IPS-NIHi11 (cell line): ENCODE measurements at regions not wholly inside any gene's neighbourhood (a gene's known extent, or its start where the extent isn't known, plus 50 kb on each side); places are given as distances from the start of the nearest gene placed in this dataset.
"Not testable (repeated sequence)": the region's sequence is repeated elsewhere in the genome, so short reads cannot be mapped to it uniquely, and the experiment has no call there.

Experiments
- DNase-seq: peaks from one replicate; pipeline ENCODE4 v3.0.0; 2012; ENCODE audit warnings: mixed read lengths, low spot score

DNA sequence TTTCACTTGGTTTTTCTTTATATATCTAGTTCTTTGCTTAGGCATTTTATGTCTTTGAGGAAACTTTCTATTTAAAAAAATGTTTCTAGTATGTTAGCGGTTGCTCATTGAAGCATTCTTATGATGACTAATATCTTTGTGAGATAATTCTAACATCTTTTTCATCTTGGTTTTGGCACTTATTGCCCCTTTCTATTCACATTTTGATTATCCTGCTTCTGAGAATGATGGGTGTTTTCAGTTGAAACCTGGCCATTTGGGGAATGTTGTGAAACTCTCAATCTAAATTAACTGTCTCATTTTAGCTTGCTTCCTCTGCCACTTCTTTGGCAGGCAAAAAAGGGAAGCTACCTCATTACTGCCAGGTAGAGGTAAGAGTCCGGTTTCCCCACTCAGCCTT is 683.1 kb downstream of the DOK5 start:
- no peak for DNase-seq

DNA sequence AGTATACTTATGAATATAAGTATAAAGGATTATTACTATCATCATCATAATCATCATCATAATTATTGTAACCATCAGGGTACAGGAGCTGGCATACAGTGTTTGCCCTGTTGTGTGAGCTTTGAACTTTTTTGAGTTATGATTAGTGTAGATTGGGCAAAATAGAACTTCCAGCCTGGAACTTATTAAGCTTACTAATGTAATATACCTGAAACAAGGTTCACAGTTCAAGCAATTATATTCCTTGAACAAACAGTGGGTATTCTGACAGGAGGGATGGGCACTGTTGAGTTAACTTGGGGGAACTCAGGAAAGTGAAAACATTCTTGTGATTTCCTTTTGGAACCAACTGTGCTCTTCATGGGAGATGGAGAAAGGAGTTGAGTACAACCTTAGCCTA is 680.0 kb downstream of the DOK5 start:
- DNase-seq: no peak

DNA sequence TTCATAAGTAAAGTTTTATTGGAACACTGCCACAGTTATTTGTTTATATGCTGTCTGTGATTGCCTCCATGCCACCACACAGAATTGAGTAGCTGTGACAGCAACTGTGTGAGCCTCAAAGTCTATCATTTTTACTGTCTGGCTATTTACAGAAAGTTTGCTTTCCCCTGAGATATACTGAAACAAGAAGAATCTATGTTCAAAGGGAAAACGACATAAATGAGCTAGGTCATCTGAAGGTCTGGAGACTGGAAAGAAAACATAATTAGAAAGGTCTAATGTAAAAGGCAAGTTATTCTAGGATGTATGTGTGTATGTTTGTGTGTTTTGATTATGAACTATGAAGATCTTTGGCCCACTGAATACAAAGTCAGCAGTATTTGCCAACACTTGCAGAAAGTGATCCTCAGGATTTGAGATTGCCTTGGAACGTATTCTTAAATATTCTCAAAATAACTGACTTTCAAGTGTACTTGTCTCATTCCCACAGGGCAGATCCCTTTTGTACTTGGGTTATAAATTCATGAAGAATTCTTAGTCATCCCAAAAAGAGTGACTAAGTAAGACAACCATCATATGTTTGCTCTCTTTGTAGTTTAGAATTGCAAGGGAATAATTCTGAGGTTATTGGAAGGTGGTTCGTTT is 677.7 kb downstream of the DOK5 start:
- no peak for DNase-seq

DNA sequence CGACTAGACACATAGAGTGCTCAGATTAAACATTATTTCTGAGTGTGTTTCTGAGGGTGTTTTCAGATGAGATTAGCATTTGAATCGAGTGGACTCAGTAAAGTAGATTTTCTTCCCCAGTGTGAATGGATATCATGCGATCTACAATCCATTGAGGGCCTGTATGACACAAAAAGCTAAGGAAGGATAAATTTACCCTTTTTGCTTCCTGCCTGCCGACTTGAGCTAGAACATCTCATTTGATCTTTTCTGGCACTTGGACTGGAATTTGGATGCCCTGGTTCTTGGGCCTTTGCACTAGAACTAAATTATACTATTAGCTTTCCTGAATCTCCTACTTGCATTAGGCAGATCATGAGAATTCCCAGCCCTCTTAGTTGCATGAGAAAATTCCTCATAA is 675.8 kb downstream of the DOK5 start:
- DNase-seq: no peak

DNA sequence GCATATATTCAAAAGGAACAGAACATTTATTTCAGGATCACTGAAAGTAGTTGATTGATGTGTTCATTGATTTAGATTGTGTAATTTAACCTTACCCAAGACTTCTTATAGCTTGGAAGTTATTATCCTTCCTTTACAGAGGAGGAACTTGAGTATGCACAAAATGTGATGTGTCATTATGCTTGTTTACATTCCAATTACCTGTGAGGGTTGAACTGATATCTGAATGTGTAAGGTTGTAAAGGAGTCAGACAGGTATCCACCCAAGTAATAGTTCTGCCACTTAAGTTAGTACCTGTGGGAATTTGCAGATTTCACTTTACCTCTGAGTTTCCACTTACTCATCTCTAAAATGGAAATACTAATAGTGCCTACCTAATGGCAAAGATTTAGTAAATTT is 668.2 kb downstream of the DOK5 start:
- DNase-seq: no peak

DNA sequence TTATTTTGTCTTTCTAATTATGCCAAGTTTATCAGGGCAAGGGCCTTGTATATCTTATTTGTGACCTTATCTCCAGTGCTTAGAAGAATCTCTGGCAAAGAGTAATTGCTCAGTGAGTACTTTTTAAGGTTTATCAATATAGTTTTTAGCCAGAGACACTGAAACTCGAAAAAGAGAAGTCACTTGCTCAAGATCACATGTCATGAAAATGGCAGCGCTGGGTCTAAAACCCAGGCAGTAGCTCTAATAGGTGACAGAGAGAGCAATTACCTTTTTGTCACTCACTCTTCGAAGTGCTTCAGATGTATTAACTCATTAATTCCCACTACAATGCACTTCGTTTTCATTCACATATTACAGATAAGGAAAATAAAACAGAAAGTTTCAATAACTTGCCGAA is 667.5 kb downstream of the DOK5 start:
- no peak for DNase-seq

DNA sequence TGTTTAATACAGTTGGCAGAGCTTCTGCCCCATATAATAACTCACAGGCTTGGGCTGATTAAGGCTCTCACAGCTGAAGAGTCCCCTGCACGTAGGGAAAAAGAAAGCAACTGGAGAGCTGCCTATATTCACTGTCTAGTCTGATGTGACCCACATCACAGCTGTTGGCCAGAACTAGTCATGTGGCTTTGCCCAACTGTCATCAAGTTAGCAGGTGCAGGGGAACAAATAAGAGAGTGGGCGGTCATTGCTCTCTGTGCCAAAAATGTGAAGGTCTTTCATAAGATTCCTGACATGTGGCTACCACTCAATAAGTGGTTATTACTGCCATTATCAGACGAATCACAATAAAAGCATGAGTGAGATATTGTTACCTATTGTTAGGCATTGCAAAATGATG is 665.2 kb downstream of the DOK5 start:
- no peak for DNase-seq

DNA sequence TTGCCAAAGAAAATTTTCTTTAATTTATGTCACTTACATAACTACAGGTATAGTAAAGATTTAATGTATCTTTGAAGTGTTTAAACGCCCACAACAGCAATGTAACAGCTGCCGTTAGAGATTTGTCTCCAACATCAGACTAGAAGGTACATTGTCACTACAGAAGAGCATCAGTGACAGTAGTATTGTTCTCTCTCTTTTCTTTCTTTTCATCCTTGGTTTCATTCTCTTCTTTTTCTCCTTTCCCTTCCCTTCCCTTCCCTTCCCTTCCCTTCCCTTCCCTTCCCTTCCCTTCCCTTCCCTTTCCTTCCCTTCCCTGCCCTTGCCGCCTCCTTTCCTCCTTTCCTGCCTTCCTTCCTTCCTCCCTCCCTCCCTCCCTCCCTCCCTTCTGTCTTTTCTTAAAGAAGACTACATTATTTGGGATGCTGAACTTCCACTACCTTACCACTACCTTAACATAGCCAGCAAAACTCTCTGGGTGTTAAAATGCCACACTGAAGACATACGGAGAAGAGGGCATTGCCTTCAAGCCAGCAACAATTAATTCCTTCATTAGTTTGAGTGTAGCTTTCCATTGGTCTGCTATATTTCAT is 663.9 kb downstream of the DOK5 start:
- DNase-seq: no peak

DNA sequence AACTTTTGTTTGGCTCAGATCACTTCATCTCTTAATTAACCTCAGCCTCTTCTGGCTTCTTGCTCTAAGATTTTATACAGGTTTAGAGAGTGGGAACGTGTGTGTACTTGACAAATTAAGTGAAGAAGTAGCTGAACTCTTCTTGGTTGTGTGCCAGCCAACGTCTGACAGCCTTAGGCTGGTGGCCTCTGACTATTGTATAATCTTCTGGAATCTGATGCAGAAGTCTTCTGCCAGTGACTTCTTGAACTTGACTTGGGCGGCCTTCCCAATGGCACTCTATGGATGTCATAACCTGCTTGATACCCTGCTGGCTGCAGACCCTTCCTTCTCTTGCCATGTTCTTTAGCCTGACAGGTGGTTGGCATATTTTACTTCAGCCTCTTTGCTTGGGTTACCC is 660.5 kb downstream of the DOK5 start:
- no peak for DNase-seq

DNA sequence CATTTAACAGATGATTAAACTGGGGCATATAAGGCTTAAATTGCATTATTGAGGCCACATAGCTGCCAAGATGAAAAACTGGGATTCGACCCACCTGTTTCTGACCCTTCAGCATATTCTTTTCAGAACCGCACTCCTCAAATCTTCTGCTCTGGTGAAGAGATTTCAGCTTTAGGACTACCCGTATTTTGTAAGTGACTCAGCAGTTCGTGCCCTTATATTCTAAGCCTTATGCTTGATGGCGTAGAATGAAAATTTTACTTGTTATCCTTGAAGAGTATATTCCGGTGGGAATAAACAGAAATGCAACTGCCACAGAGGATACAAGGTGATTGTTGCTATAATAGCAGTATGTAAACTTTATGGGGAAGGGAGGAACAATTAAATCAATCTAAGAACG is 657.1 kb downstream of the DOK5 start:
- no peak for DNase-seq

DNA sequence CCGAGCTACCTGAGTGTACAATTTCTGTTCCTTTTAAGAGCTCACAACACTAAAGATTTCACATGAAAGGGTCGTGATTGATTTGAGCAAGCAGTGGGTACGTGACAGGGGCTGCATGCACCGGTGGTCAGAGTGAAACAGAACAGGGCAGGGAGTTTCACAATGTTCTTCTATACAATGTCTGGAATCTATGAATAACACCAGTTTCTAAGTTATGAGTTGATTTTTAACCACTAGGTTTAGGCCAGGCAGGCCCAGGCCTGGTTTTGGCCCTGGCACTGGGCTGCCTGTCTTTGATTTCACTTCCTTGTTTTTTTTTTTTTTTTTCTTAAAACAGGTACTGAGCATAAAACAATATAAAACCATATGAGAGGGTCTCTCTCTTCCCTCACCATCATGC is 642.2 kb downstream of the DOK5 start:
- DNase-seq: not testable (repeated sequence)

DNA sequence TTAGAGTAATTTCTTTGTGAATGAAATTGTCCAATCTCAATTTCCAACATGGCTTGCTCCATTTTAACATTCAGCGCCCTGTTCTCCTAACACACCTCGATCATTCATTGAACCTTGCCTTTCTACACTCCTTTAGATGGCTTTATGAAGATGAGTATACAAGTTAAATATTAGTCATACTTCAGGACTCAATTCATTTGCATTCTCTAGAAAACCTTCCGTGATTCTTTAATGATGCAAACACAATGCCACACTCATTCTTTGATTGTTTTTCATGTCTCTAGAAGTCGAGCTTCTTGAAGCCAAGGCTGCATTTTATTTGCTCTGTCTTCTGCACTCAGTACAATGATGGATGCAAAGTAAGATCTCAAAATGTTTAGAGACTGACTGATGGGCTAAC is 641.2 kb downstream of the DOK5 start:
- no peak for DNase-seq

DNA sequence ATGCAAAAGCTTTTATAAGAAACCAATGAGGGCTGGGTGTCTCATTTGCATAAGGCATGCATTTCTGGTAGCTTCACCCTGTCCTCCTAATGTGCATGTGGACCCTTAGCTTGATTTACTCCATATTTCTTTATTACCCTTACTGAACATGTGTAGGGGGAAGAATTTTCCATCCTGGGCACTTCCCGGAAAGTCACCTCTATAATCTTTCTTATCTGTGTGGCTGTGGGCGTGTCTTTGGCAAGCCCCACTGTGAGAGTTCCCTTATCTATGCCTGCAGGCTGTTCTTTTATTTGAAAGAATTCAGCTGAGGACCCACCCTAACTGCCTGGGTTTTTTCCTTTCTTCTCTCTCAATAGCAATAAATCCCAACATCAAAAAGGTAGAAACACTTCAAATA is 627.8 kb downstream of the DOK5 start:
- DNase-seq: no peak

DNA sequence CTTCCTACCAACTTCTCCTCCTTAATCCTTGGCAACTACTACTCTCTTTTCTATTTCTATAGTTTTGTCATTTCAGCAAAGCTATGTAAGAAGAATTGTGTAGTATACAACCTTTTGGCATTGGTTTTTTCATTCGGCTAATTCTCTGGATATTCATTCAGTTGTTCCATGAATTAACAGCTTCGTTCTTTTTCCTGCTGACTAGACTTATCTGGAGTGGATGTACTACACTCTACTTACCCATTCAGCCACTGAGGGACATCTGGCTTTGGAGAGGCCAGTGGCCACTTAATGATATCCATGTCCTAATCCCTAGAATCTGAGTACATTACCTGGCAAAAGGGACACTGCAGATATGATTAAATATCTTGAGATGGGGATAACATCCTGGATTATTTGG is 623.9 kb downstream of the DOK5 start:
- DNase-seq: no peak

DNA sequence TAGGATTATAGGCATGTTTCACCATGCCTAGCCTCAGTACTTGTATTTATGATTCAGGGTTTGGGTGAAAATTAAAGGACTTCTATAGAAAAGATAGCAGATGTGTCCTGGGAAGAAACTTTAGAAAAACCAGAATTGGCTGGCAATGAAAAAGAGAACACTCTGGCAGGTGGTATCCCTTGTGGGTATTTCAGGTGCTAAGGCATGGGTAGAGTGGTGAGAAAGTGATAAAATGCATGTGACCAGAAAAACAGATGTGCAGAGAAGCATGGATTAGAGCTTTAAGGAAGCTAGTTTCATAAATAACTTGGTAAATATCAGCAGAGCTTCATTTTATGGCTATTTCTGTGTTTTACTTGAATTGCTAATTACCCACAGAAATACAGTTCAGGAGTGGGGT is 622.2 kb downstream of the DOK5 start:
- no peak for DNase-seq

DNA sequence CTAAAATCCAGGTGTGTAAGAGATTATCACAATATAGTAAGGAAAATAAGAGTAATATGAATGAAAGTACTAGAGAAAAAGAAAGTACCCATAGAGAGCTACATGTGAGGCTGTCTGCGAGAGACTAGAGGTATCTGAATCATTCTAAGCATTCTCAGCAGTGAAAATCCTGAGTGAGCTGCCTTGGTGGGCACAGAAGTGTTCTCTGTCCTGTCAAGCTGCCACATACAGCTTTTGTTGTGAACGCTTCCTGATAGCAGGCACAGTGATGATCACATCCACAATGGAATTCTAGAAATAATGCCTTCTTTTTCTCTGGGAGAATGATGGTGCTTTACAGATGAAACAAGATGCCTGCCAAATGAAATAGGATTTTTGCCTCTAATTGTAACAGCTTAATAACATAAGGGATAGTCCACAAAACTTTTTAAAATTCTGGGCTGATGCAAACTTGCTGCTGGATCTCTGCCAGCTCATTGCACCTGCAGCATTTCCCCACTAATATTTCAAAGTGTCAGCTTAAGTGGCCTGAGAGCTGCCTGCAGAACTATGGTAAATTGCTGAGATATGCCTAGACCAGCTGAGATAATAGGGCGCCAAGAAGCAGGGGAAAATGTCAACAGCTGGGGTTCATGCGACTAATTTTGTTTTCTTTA is 620.5 kb downstream of the DOK5 start:
- DNase-seq: no peak

DNA sequence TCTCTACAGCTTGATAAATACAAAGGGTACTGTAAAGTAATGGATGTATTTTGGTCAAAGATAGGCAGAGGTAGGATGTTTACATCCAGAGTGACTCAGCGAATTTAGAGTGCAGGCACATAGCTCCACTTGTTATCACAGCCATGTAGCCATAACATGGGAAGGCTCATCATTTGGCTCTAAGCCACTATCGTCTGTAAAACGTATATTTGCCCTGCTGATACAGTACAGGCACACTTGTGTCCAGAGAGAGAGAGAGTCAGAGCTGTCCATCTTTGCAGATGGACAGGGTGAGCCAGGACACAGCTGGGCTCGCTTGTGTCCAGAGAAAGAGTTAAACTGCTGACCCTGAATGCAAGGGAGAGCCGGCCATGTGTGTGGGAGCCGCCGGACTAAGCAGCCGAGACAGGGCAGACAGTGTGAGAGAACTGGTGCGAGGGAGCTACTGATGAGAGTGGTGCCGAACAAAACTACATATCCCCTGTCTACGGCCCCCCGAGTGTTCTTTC is 619.0 kb downstream of the DOK5 start:
- no peak for DNase-seq

DNA sequence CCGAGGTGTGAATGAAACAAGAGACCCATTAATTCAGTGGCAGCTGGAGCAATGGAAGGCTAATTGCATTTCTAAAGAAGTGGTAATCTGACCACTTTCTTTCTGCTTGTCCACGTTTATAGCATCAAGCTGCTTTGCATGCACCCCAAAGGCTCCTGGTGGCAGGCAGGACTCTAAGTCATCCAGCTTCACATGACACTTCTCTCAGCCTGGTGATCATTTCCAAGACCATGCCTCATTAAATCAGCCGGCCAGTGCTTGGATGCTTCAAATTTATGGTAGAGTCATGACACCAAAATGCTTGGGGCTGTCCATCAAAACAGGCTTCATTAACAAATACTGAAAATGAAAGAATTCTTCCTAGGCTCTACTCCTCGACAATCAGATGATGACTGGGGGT is 614.9 kb downstream of the DOK5 start:
- DNase-seq: no peak

DNA sequence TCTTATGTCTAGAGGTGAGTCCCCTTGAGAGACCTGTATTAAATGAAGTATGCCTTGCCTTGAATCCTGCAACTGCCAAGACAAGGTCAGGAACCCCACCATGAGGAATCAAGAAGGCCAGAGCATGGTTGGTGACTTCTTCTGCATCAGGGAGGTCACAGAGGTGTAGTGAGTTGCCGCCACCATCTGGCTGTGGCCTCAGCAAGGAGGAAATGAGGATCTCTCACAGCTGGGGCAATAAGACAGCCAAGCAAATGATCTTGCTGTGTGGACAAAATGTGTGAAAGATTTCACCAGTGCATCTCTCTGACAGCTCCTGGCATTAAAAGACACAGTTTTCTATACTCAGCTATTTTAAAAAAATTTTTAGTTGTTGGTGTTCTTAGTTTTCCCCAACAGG is 611.0 kb downstream of the DOK5 start:
- no peak for DNase-seq

DNA sequence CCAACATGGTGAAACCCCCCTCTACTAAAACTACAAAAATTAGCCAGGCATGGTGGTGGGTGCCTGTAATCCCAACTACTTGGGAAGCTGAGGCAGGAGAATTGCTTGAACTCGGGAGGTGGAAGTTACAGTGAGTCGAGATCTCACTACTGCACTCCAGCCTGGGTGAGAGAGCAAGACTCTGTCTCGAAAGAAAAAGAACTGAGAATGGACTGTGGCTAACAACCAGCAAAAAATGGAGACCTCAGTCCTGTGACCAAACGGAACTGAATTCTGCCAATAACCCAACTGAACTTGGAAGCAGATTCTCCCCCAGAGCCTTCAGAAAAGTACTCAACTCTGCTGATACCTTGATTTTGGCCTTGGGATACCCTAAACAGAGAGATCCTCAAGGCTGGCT is 604.5 kb downstream of the DOK5 start:
- no peak for DNase-seq

DNA sequence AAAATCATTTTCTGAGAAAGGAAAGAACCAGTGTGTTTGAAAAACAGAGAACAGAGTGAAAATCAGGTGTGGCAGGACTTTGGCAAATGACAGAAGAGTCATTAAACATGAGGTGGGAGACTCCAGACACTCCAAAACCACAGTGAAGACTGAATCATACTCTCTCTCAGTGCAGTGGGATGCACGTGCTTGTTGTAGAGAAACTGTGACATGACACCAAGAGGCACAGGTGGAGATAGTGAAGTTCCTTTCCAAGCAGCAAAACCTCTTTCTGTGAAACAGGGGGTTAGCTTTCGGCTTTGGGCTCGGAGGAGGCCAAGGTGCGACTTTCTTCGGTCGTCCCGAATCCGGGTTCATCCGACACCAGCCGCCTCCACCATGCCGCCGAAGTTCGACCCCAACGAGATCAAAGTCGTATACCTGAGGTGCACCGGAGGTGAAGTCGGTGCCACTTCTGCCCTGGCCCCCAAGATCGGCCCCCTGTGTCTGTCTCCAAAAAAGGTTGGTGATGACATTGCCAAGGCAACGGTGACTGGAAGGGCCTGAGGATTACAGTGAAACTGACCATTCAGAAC is 599.0 kb downstream of the DOK5 start:
- DNase-seq: not testable (repeated sequence)

DNA sequence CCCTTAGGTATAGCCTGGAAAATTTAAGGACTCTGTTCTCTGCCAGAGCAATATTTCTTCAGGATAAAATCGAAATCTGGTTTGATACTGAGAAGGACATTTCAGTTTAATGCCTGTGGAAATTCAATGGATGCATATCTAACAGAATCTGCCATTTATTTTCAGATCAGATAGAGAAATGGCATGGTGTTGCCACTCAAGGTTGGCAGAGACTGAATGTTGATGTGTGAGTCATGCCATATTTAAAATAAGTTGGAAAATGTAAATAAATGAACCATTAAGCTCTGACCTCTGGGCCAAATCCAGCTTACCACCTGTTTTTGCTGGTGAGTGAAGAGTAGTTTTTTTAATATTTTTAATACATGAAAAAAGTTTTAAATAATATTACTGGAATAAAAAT is 594.6 kb downstream of the DOK5 start:
- no peak for DNase-seq

DNA sequence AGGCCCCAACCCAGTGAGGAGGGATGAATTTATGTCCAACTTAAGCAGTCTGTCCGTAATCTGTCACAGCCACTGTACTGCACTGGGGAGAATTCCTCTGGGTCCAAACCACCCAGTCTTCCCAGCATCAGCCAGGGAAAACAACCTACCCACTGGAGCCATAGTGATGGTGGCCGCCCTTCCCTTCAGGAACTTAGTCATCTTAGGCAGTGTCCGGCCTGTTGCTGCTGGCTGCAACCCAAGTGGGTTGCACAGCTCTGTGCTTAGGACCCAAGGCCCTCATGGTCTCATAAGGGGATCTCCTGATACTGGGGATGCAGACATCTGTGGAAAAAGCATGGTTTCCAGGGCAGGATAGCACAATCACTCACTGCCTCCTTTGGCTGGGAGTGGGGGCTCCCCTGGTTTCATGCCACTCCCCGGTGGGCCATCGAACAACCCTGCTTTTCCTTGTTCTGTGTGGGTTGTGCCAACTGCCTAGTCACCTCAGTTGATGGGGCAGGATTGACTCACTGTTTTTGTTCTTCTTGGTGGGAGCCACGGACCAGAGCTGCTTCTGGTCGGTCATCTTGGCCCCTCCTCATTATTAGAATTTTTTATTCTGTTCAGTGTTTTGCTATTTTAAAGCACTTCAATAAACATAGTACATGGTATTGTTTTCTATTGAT is 591.9 kb downstream of the DOK5 start:
- no peak for DNase-seq
